H1 (cell line): ENCODE measurements at regions not wholly inside any gene's neighbourhood (a gene's known extent, or its start where the extent isn't known, plus 50 kb on each side); places are given as distances from the start of the nearest gene placed in this dataset.

Experiments used
- BCL11A ChIP-seq, 2 experiments: IDR thresholded peaks; one replicate each; pipeline ENCODE4 v1.6.1; 2011; ENCODE audit warnings: low read depth in 2 of 2, low read length in 2 of 2, mild to moderate bottlenecking in 2 of 2
- CEBPB ChIP-seq: IDR thresholded peaks from 2 replicates; pipeline ENCODE4 v1.6.1; 2012; ENCODE audit warnings: low read depth, low read length
- CTCF ChIP-seq, 3 experiments: IDR thresholded peaks; 1 replicate in 2 of 3; 2 replicates in 1 of 3; pipeline versions ENCODE4 v1.5.1 to v1.6.1; 2011; ENCODE audit warnings: low read length in 3 of 3, mild to moderate bottlenecking in 3 of 3, inconsistent platforms in 2 of 3, low read depth in 1 of 3, moderate library complexity in 1 of 3; ENCODE audit not compliant: insufficient read depth in 1 of 3; ENCODE audit errors: control extremely low read depth in 1 of 3
- KDM4A ChIP-seq: IDR thresholded peaks from one replicate; pipeline ENCODE4 v1.7.1; 2012; ENCODE audit warnings: low read depth, mild to moderate bottlenecking, moderate library complexity, low read length, inconsistent platforms; ENCODE audit not compliant: severe bottlenecking
- KDM5A ChIP-seq: fragments of 200-600 bp; IDR thresholded peaks from 2 replicates; pipeline ENCODE4 v1.7.1; 2012; ENCODE audit warnings: mild to moderate bottlenecking, low read length, inconsistent platforms, mixed read lengths
- POLR2AphosphoS5 ChIP-seq: IDR thresholded peaks from 2 replicates; pipeline ENCODE4 v1.6.1; 2011; ENCODE audit warnings: low read depth, low read length
- SIN3A ChIP-seq, 2 experiments: IDR thresholded peaks in 1 of 2; conservative IDR thresholded peaks in 1 of 2; 2 replicates each; pipeline ENCODE4 v1.6.1; 2011 to 2012; ENCODE audit warnings: low read length in 2 of 2, improper control_type of control experiment in 1 of 2, low read depth in 1 of 2, mild to moderate bottlenecking in 1 of 2

- TF ChIP-seq SIN3A (conservative IDR thresholded peaks at IDR 0.05 in 1 of 2, IDR thresholded peaks at IDR 0.05 in 1 of 2; ENCODE audit: low read depth in 1 of 2, low read length in 2 of 2) (no peak), CTCF (IDR thresholded peaks at IDR 0.05; ENCODE audit: control extremely low read depth in 1 of 3, insufficient read depth in 1 of 3, low read depth in 1 of 3, low read length in 3 of 3) (no peak), KDM4A (no peak), POLR2AphosphoS5 (no peak), KDM5A (no peak), CEBPB (no peak), BCL11A (IDR thresholded peaks at IDR 0.05; ENCODE audit: low read depth in 2 of 2, low read length in 2 of 2) (no peak)
Measured at GRCh38 chr1:105004515-105004914, 1254.8 kb downstream of the AMY1C start (continued).
